Fibroblast of lung (primary cell): ENCODE measurements at regions not wholly inside any gene's neighbourhood (a gene's known extent, or its start where the extent isn't known, plus 50 kb on each side); places are given as distances from the start of the nearest gene placed in this dataset.

Experiments used
- EZH2 ChIP-seq: IDR thresholded peaks from 2 replicates; pipeline ENCODE4 v1.5.1; 2012; ENCODE audit warnings: low read length, control low read depth, mild to moderate bottlenecking; ENCODE audit errors: missing control alignments
- TF ChIP-seq, protein P1 (sequence below), 2 donors: IDR thresholded peaks in 1 of 2; conservative IDR thresholded peaks in 1 of 2; 1 replicate in 1 of 2; 2 replicates in 1 of 2; pipeline ENCODE4 v1.5.1; 2011 to 2012; ENCODE audit warnings: low read length in 2 of 2, control low read depth in 1 of 2, inconsistent platforms in 1 of 2, low read depth in 1 of 2, mild to moderate bottlenecking in 1 of 2

DNA sequence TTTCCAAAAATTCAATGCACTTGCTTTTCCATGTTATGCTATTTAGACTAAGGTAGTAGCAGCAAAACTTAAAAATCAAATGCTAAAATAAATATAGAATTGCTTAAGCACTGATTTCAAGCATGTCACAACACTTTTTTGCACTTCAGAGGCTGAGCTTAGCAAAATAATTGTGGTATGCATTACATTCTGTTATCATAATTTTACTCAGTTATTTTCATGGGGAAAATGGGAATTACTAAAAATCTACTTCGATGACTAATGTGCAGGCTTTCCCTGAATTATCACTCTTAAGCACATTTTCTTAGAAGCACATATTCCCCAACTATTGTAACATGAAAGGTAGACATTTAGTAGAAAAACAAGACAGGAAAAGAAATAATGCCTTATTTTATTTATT is 322.4 kb upstream of the CBLB start:
- TF ChIP-seq, protein P1, sequence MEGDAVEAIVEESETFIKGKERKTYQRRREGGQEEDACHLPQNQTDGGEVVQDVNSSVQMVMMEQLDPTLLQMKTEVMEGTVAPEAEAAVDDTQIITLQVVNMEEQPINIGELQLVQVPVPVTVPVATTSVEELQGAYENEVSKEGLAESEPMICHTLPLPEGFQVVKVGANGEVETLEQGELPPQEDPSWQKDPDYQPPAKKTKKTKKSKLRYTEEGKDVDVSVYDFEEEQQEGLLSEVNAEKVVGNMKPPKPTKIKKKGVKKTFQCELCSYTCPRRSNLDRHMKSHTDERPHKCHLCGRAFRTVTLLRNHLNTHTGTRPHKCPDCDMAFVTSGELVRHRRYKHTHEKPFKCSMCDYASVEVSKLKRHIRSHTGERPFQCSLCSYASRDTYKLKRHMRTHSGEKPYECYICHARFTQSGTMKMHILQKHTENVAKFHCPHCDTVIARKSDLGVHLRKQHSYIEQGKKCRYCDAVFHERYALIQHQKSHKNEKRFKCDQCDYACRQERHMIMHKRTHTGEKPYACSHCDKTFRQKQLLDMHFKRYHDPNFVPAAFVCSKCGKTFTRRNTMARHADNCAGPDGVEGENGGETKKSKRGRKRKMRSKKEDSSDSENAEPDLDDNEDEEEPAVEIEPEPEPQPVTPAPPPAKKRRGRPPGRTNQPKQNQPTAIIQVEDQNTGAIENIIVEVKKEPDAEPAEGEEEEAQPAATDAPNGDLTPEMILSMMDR (conservative IDR thresholded peaks at IDR 0.05 in 1 of 2, IDR thresholded peaks at IDR 0.05 in 1 of 2; ENCODE audit: low read depth in 1 of 2, low read length in 2 of 2): no peak
- no peak for TF ChIP-seq EZH2
